NB4 (cell line): ENCODE measurements at regions not wholly inside any gene's neighbourhood (a gene's known extent, or its start where the extent isn't known, plus 50 kb on each side); places are given as distances from the start of the nearest gene placed in this dataset.

ENCODE experiments used
- DNase-seq: peaks from one replicate; pipeline ENCODE4 v3.0.0; 2010; ENCODE audit warnings: low read depth
- H3K4me3 ChIP-seq: one replicate; pipeline ENCODE4 v1.5.1; 2011; ENCODE audit warnings: mild to moderate bottlenecking, low read depth, low read length, moderate library complexity
- MYC ChIP-seq: IDR thresholded peaks from 2 replicates; pipeline ENCODE4 v1.6.1; 2011; ENCODE audit warnings: low read depth, low read length
- POLR2A ChIP-seq: IDR thresholded peaks from 2 replicates; pipeline ENCODE4 v1.6.1; 2011; ENCODE audit warnings: mild to moderate bottlenecking; ENCODE audit not compliant: insufficient read length; ENCODE audit errors: extremely low read depth
- TF ChIP-seq, protein P1 (sequence below): IDR thresholded peaks from one replicate; pipeline ENCODE4 v1.5.1; 2012; ENCODE audit warnings: low read depth, low read length
- TF ChIP-seq, protein P2 (sequence below): IDR thresholded peaks from 2 replicates; pipeline ENCODE4 v1.6.1; 2011; ENCODE audit warnings: low read depth, low read length

DNA sequence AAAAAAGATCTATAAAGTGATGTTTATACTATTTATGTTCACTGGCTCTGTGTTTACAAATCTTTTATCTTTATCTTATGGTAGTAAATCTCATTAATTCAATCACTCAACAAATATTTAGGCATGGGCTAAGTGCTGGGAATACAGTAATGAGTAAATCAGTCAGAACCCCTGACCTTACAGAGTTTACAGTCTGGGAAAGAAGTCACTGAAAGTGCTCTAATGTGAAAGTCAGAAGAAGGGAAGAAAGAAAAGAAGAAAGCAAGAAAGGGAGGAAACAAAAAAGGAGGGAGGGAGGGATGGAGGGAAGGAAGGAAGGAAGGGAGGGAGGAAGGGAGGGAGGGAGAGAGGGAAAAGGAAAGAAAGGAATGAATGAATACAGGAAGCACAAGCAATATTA lies 96.8 kb upstream of the SOX2 start:
- no peak overlapping the region for H3K4me3 ChIP-seq
- TF ChIP-seq POLR2A (no peak), MYC (no peak)
- TF ChIP-seq, protein P1, sequence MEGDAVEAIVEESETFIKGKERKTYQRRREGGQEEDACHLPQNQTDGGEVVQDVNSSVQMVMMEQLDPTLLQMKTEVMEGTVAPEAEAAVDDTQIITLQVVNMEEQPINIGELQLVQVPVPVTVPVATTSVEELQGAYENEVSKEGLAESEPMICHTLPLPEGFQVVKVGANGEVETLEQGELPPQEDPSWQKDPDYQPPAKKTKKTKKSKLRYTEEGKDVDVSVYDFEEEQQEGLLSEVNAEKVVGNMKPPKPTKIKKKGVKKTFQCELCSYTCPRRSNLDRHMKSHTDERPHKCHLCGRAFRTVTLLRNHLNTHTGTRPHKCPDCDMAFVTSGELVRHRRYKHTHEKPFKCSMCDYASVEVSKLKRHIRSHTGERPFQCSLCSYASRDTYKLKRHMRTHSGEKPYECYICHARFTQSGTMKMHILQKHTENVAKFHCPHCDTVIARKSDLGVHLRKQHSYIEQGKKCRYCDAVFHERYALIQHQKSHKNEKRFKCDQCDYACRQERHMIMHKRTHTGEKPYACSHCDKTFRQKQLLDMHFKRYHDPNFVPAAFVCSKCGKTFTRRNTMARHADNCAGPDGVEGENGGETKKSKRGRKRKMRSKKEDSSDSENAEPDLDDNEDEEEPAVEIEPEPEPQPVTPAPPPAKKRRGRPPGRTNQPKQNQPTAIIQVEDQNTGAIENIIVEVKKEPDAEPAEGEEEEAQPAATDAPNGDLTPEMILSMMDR = no peak
- TF ChIP-seq, protein P2, sequence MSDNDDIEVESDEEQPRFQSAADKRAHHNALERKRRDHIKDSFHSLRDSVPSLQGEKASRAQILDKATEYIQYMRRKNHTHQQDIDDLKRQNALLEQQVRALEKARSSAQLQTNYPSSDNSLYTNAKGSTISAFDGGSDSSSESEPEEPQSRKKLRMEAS = no peak
- DNase-seq = no peak

GRCh38 chr3:181613813-181614212 lies 97.9 kb upstream of the SOX2 start:
- no peak for TF ChIP-seq MYC
- TF ChIP-seq POLR2A = no peak
- TF ChIP-seq, protein P2 = no peak
- TF ChIP-seq, protein P1 = no peak
- DNase-seq = no peak
- no peak overlapping the region for H3K4me3 ChIP-seq

GRCh38 chr3:181613191-181613590 lies 98.5 kb upstream of the SOX2 start:
- no peak overlapping the region for H3K4me3 ChIP-seq
- no peak for DNase-seq
- TF ChIP-seq, protein P2 = no peak
- TF ChIP-seq, protein P1 = no peak
- no peak for TF ChIP-seq POLR2A

- no peak overlapping the region for H3K4me3 ChIP-seq
- no peak for TF ChIP-seq POLR2A
- TF ChIP-seq, protein P2 = no peak
- TF ChIP-seq, protein P1 = no peak
- no peak for TF ChIP-seq MYC
- no peak for DNase-seq
These were observed 100.8 kb upstream of the SOX2 start for GRCh38 chr3:181610973-181611265.

DNA sequence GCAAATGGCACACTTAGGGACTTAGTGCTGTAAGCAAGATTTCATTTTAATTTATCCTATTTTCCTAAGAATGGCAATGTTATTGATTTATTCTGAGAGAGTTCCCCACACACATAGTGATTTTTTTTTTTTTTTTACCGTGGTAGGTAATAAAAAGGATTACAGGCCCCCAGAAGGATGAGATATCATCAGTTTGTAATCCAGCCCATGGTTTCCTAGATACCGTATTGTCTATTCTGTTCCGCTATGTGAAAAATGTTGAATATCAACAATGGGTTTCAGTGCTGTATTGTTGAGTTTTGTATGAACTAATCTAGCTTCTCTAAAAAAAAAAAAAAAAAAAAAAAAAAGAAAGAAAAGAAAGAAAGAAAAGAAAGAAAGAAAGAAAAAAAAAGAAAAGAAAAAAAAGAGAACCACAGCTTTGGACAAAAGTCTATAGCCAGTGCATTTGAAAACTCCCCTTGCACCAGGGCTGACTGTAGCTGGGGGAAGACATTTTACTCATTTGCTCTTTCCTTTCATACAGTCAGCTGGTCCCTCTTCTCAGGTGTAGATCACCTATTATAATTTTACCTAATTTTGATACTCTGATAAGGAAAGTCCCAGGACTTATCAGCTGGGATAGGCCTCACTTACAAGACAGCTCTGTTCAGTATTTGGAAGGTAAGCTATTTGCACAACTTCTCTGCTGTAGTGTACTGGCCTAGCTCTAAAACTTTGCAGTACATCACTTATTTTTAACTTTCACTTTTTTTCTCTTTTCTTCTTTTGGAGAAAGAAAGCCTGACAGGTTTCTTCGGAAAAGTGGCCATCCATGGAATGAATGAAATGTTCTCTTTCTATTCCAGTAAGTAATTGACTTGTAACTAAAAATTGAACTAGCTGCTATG lies 101.4 kb upstream of the SOX2 start:
- TF ChIP-seq, protein P1 = no peak
- TF ChIP-seq, protein P2 = no peak
- TF ChIP-seq MYC = no peak
- TF ChIP-seq POLR2A = no peak
- no peak overlapping the region for H3K4me3 ChIP-seq
- DNase-seq = no peak
